ENCODE measurements at regions not wholly inside any gene's neighbourhood (a gene's known extent, or its start where the extent isn't known, plus 50 kb on each side); places are given as distances from the start of the nearest gene placed in this dataset.

- TF ChIP-seq CTCF (conservative IDR thresholded peaks at IDR 0.05) (no peak), EZH2 (IDR thresholded peaks at IDR 0.05; ENCODE audit: low read depth) (no peak)
These were observed 260.1 kb upstream of the RAB6C start for GRCh38 chr2:129719335-129719734.
